ENCODE measurements at regions not wholly inside any gene's neighbourhood (a gene's known extent, or its start where the extent isn't known, plus 50 kb on each side); places are given as distances from the start of the nearest gene placed in this dataset.

DNA sequence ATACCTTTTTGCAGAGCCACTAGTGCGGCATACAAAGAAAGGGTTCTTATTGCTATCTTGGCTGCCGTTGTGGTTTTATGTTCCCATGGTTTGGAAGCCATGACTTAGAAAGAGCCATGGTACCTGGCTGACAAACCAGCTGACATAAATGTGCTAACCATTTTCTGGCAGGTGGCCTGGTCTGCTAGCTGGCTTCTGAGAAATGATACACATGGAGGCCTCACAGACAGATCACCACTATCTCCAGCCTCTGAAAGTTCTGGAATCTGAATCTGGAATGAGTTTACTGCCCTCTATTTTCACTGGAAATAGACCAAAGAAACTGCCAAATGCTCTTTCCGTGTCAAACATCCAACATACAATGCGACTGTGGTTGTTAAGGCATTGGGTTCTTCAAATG, 123.7 kb downstream of the QPCT start:
- no peak for ATAC-seq (ENCODE audit: poor library complexity)
- DNase-seq = no peak
- intact Hi-C loops (cut with DNase I) = no loop called here

DNA sequence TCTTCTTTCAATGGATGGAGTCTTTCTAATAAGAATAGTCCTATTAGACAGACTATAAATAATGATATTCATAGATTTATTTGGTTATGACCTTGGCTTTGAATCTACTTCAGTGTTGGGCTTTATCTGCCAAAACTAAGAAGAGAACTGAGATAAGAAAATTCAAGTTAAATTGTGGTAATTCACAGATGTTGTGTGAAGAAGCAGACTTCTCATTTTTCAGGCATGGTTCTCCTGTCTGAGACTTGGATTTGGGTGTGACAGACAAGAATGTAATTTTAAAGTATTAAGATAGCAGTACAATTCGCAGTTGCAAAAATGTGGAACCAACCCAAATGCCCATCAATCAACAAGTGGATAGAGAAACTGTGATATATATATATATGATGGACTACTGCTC, 124.7 kb downstream of the QPCT start:
- ATAC-seq (ENCODE audit: poor library complexity) = no peak
- intact Hi-C loops (cut with DNase I) = no loop called here
- DNase-seq = no peak

DNA sequence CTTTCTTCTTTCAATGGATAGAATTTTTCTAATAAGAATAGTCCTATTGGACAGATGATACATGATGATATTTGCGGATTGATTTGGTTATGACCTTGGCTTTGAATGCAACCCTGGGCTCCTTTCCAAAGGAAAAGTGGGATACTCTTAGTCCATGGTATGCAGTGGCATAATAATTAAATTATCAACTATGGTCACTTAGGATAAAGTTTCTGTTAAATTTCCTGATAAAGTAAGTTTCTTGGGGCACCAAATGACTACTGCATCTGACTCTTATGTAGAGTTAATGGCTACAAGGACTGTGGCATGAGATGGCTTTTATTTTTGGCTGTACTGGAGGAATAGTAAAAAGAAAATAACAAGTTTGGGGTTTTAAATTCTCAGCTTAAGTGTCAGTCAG, 126.7 kb downstream of the QPCT start:
- intact Hi-C loops (cut with DNase I) = no loop called here
- DNase-seq = no peak
- no peak for ATAC-seq (ENCODE audit: poor library complexity)

DNA sequence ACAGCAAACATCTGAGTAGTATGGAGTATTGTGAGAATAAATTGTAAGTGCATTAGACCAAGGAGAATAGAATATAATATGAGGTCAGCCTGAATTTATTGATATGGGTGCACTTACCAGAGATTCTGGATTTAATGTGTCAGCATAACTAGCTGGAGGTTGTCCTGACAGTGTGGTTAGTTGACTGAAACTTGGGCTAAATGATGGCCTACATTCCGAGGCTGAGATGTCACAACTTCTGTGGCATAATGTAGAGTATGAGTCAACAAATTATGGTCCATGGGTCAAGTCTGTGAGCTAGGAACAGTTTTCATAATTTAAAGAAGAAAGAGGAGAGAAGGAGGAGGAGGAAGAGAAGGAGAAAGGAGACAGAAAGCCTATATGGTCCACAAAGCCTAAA, 127.6 kb downstream of the QPCT start:
- DNase-seq (no peak), ATAC-seq (ENCODE audit: poor library complexity) (no peak)
- intact Hi-C loops (cut with DNase I) = no loop called here

DNA sequence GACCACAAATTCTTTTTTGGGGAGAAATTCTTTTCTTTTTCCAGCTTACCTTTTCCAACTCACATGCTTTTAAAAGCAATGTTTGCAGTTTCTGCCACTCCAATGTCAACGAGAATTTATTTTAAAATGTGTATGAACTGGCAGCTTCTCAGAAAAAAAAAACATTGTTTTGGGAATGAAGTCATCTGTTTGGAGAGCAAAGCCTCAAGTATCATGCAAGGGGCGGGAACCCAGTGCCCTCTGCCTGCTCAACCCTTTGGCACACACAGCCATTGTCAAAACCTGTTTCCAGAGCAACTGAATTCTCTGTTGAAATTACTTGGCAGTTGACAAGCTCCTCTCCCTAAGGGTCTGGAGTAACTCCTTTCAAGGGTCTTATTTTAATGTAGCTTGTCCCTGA, 128.5 kb downstream of the QPCT start:
- DNase-seq (no peak), ATAC-seq (ENCODE audit: poor library complexity) (no peak)
- intact Hi-C loops (cut with DNase I) = no loop called here

DNA sequence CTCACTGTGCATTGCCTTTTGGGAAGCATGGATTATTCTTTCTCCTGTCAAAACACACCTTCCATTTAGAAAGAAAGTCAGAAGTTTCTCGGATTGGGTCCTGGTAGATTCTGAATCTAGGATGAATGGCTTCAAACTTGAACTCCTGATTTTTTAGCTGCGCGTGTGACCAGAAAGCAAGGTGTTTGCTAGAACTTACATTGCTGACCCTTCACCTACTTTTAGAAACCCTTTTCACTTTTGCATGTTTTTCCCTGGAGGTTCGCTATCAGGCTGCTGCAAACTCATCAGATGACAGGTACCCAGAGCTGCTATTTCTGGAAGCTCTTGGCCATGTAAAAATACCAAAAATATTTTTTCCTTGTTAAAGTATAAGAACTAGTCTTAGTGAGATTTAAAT, 132.0 kb downstream of the QPCT start:
- DNase-seq = no peak
- intact Hi-C loops (cut with DNase I) = no loop called here
- no peak for ATAC-seq (ENCODE audit: poor library complexity)

DNA sequence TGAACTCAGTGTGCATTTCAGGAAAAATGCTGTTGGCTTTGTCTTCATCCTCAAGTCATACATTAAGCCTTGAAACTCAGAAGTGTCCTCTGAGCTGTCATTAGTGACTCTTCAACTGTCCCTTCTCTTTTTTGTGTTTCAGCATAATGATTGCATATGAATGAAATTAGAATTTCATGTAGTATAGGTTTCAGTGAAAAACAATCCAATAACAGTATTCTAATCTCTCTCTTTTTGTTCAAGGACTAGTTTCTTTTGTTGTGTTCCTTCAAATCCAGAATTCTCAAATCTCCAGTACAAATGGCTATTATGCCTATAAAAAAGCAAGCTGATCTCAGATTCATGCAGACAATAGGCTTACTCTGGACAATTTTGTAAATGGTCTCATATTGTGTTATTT, 133.5 kb downstream of the QPCT start:
- no peak for ATAC-seq (ENCODE audit: poor library complexity)
- no peak for DNase-seq
- intact Hi-C loops (cut with DNase I) = no loop called here

DNA sequence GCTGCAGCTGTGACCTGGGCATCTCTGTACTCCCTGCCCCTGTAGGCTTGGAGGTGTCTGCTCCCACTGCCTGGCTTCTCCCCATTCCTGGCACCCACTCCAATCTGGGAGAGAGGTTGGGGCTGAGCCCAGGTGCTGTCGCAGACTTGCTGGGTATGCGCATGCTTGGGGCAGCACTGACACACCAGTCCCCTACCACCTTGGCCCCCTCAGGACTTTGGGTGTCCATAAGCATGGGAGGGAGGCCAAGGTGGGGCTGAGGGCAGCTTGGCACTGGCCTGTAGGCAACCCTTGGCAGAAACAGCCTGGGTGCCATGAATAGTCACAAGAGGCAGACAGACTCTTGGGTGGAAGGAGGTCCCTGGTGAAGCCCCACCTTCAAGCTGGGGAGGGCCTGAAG, 136.8 kb downstream of the QPCT start:
- no peak for ATAC-seq (ENCODE audit: poor library complexity)
- intact Hi-C loops (cut with DNase I) = no loop called here
- no peak for DNase-seq

DNA sequence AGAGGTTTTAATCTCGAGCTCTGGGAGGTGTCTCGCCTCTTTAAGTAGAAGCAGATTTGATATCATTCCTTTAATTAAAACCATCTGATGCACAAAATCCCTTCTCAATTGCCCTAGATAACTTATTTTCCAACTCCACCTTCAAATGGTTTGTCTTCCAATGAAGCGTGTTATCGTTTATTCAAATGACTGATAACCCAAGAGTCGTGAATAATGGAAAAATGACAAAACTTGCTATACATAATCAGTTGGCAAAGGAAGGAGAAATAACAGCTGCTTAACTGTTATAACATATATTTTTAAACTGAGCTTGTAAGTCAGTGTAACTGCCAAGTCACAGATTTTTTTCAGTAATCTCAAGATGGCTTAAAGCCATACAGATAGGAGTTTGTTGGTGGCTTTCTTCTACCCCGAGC, 144.6 kb downstream of the QPCT start:
- DNase-seq (no peak), ATAC-seq (ENCODE audit: poor library complexity) (no peak)
- intact Hi-C loops (cut with DNase I) = no loop called here

DNA sequence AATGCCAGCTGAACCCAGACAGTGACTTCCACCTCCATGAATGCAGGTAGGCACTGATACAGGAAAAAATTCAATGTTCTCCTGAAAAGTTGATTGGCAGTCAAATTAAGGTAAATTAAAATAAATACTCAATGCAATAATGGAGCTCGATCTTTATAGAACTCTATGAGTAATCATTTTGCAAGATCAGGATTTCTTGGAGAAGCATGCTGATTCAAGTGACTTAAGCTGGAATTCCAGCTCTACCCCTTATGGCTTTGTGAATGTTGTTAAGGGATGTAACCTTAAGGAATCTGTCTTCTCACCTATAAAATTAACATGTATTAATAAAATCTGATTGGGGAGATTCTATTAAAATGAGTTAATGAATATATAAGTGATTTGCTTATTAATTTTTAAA, 145.1 kb downstream of the QPCT start:
- intact Hi-C loops (cut with DNase I) = no loop called here
- no peak for ATAC-seq (ENCODE audit: poor library complexity)
- no peak for DNase-seq

DNA sequence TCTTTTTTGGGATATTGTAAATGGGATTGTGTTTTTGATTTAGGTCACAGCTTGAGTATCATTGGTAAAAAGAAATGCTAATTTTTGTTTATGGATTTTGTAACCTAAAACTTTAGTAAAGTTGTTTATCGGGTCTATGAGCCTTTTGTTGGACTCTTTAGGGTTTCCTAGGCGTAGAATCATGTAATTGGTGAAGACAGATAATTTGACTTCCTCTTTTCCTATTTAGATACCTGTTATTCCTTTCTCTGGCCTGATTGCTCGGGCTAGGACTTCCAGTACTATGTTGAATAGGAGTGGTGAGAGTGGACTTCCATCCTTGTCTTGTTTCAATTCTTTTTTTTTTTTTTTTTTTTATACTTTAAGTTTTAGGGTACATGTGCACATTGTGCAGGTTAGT, 149.0 kb downstream of the QPCT start:
- ATAC-seq (ENCODE audit: poor library complexity) = no peak
- DNase-seq = no peak
- intact Hi-C loops (cut with DNase I) = no loop called here

DNA sequence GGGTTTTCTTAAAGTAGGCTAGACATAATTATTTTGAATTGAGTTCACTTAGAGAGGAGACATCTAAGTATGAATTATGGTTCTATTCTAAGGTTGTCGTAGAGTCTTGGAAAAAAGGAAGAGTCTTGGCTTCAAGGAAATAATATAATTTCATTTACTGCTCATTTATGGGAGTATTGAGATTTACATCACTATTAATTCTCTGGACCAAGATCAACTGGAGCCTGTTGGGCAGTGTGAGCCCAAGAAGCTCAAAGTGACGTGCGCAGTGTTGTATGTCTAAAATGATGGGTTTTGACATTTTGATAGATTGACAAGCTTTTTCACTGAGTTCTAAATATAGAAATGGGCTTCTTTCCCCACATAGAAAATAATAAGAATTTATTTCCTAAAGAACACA, 154.7 kb downstream of the QPCT start:
- intact Hi-C loops (cut with DNase I) = no loop called here
- ATAC-seq (ENCODE audit: poor library complexity) (no peak), DNase-seq (no peak)

DNA sequence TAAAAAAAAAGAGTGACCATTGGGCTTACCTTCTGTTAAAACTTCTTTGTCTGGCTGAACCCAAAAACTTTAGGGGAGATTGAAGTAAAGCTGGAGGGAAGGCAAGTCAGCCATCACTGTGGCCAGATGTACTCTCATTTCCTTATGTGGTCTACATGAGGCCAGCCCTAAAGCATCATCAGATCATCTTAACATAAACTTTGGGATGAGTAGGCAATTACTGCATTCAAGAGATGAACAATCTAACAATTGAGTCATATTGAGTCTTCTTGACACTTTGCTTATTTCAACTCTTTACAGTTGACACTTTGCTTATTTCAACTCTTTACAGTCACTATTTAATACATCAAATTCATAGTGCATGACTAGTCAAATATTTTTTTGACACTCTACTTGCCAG, 155.6 kb downstream of the QPCT start:
- ATAC-seq (ENCODE audit: poor library complexity) (no peak), DNase-seq (no peak)
- intact Hi-C loops (cut with DNase I) = no loop called here

DNA sequence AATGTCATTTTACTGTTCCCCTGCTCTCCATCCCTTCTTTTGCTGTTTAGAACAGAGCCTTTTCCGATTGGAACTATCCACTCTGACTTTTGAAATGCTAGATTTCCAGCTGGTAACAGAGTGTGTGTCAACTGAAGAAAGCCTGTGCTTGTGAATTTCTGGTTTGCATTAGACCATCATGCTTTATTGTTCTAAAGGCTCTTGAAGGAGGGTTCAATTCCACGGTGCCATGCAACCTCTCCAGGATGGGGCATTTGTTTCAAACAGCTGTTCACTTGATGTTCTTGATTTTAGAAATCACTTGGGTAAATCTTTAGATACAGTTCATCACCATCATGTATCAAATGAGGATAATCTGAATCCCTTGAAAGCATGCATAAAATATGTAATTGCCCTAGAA, 156.7 kb downstream of the QPCT start:
- DNase-seq (no peak), ATAC-seq (ENCODE audit: poor library complexity) (no peak)
- intact Hi-C loops (cut with DNase I) = no loop called here

DNA sequence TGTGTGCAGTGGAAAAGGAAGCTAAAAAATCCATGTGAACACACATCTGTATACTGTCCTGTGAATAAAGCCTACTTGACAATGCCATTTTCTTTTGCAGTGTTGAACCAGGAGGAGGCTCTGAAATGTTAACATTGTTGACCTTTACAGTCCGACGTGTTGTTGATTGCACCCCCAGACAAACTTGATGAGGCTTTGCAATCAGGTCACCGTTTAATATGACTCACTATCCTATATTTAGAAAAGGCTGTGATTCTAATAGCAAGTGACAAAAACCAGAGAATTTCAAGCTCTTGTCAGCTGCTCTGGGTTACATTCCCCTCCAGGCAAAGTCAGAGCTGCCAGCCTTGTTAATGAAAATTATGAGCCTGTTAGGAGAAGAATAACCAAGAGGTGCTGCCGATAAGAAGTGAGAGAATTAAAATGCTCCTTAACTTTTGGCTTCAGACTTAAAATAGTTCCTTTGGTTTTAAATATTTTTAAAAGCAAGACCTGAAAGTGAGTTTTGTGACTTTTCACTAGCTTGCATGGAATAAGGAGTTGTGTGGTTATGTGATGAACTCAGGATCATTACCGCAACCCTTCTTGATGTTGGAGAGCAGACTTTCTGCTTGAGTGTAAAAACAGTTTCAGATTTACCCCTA, 162.1 kb downstream of the QPCT start:
- peak; percentile 88 for ATAC-seq (ENCODE audit: poor library complexity)
- no peak for DNase-seq
- intact Hi-C loops (cut with DNase I) = no loop called here

DNA sequence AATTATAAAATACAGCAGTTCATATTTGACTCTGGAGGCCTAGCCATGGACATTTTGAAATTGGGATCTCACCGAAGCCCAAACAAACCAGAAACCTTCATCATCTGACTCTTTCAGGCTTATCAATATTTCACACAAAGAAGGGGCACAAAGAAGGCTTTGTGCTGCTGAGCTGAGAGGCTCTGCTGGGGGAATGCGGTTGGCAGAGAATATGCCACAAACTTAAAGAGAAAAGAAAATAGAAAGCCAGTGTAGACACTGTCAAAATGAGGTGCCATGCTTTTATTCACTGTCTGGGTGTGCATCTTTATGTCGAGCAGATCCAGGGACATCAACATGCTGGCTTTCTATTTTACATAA, 162.6 kb downstream of the QPCT start:
- intact Hi-C loops (cut with DNase I) = no loop called here

DNA sequence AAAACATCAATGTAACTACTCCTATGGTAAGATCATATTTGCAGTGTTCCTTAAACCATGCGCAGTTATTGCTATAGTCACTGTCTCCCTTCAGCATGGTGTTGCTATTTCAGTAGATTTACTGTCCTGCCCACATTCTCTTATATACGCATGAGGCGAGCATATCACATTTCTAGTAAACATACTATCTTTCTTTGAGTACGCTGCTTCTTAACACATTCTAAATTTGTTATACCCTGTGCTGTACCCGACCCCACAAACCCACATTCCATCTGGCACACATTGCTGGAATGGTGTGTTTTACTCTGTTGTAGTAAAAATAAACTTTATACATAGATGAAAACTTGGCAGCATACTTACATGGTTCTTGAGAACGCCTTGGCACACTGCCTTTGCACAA, 163.3 kb downstream of the QPCT start:
- ATAC-seq (ENCODE audit: poor library complexity) (peak; percentile 64), DNase-seq (no peak)
- intact Hi-C loops (cut with DNase I) = no loop called here

More for the DNA sequence above, 162.6 kb downstream of the QPCT start:
- ATAC-seq (ENCODE audit: poor library complexity) (peak; percentile 16), DNase-seq (no peak)

DNA sequence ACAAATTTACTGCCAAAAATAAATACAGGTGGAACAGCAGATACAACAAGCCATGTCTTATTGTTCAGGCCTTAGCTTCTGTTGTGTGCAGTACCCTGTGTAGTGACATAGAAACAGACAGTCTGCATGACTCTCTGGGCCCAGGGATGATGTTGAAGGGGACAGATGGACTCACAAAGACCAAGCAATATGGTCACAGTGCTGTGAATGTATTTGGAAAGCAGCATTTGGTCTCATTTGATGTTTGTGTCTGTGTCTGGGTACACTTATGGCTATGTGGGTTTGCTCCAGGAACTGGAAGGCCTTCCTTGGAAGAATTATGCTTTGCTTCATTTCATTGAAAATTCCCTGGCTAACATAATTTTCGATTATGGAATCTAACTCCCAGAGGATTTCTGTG, 158.5 kb downstream of the CDC42EP3 start:
- ATAC-seq (ENCODE audit: poor library complexity) = no peak
- intact Hi-C loops (cut with DNase I) = no loop called here
- no peak for DNase-seq

DNA sequence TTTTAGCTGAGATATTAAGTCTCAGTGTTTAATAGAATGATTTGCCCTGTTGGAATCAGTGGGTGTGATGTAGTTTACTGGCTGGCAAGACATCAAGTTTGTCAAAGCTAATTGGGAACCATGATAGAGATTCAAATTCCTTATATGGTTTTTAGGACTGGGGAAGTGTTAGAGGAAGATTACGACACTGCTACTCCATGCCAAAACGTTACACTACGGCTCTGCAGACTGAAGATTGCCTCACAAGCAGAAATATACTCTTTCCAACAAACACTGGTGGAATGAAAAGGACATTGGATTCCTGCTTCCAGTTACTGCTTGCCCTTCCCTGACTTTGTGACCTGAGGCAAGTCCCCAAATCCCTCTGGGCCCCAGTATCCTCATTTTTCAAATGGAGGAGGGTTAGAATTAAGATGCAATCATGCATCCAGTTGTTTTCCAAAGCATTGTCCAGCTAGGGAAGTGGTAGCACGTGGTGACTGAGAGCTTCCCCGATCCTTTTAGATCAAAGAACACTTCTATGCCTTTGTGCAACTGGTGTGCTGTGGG, 147.6 kb downstream of the CDC42EP3 start:
- intact Hi-C loops (cut with DNase I) = no loop called here
- DNase-seq = no peak
- peak; percentile 96 for ATAC-seq (ENCODE audit: poor library complexity)

DNA sequence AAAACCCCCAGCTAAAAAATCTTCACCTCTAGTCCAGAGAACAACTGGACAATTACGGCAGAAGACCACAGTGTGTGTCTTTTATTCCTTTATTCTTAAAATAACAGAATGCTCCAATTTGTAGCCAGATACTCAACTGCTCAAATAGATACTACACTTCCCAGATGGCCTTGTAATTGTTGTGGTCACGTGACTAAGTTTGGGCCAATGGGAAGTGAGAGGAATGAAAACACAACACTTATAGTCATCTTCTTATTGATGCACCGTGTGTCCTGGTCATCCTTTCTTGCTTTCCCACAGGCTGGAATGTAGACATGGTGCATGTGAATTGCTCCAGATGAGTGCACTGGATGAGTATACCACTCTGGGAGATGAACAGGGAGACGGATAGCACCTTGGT, 145.1 kb downstream of the CDC42EP3 start:
- intact Hi-C loops (cut with DNase I) = no loop called here
- DNase-seq (no peak), ATAC-seq (ENCODE audit: poor library complexity) (no peak)

DNA sequence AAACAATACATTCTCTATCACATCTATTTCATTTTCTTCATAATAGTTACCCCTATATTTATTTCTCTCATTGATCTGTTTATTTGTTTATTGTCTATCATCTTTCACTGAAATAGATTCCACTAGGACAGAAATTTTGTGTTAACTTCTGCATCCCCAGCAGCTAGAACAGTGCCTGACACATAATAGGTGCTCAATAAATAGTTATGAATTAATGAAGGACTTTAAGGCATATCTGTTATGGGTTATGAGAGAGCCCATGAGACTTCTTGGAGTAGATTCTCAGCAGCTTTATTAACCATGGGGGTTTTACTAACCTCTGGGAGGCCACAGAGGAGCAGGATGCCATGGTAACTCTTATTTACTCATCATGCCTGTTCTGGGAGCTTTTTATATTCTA, 144.6 kb downstream of the CDC42EP3 start:
- no peak for DNase-seq
- intact Hi-C loops (cut with DNase I) = no loop called here

More for the DNA sequence above, 144.6 kb downstream of the CDC42EP3 start:
- ATAC-seq (ENCODE audit: poor library complexity) = no peak

Measured in Right ventricle myocardium superior (tissue), 1 donor.